ENCODE measurements at regions not wholly inside any gene's neighbourhood (a gene's known extent, or its start where the extent isn't known, plus 50 kb on each side); places are given as distances from the start of the nearest gene placed in this dataset.

- TF ChIP-seq CEBPB (IDR thresholded peaks at IDR 0.05) (no peak), EGR1 (IDR thresholded peaks at IDR 0.05) (no peak)
These were observed 805.8 kb downstream of the ADGRL2 start for GRCh38 chr1:82606546-82606945.

- no peak for TF ChIP-seq TEAD4 (IDR thresholded peaks at IDR 0.05)
- no peak for TF ChIP-seq TAF1 (IDR thresholded peaks at IDR 0.05; ENCODE audit: low read depth)
- no peak for TF ChIP-seq MAX (IDR thresholded peaks at IDR 0.05)
- TF ChIP-seq, protein P1, sequence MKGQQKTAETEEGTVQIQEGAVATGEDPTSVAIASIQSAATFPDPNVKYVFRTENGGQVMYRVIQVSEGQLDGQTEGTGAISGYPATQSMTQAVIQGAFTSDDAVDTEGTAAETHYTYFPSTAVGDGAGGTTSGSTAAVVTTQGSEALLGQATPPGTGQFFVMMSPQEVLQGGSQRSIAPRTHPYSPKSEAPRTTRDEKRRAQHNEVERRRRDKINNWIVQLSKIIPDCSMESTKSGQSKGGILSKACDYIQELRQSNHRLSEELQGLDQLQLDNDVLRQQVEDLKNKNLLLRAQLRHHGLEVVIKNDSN (IDR thresholded peaks at IDR 0.05): no peak
- TF ChIP-seq NFIC (IDR thresholded peaks at IDR 0.05): no peak
- TF ChIP-seq YY1 (IDR thresholded peaks at IDR 0.05; ENCODE audit: low read depth): no peak
- no peak for TF ChIP-seq RAD21 (IDR thresholded peaks at IDR 0.05; ENCODE audit: low read depth)
These were observed 803.8 kb downstream of the ADGRL2 start for GRCh38 chr1:82604524-82604923.

DNA sequence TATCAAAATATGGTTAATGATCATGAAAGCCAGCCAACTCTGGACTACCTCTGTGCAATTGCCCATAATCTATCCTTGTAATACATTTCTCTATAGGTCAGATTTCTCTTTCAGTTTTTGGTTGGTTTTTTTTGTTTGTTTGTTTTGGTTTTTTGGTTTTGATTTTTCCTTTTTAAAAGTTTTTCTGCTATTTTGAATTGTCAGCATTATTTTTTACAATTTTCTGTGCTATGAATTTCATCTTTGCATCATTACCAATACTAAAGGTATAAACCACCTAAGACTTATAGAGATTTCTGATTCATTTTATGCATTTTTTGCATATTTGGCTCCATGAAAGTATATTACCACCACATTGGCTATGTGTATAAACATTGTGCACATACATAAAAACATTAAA is 799.6 kb downstream of the ADGRL2 start:
- TF ChIP-seq EP300 (IDR thresholded peaks at IDR 0.05; ENCODE audit: borderline replicate concordance): no peak
- TF ChIP-seq REST (IDR thresholded peaks at IDR 0.05; ENCODE audit: low read depth): no peak
- TF ChIP-seq CREB1 (IDR thresholded peaks at IDR 0.05; ENCODE audit: low read depth): no peak
- TF ChIP-seq ZBTB7A (IDR thresholded peaks at IDR 0.05; ENCODE audit: low read depth): no peak
- TF ChIP-seq TEAD4 (IDR thresholded peaks at IDR 0.05): no peak
- no peak for TF ChIP-seq TCF12 (IDR thresholded peaks at IDR 0.05; ENCODE audit: low read depth)

DNA sequence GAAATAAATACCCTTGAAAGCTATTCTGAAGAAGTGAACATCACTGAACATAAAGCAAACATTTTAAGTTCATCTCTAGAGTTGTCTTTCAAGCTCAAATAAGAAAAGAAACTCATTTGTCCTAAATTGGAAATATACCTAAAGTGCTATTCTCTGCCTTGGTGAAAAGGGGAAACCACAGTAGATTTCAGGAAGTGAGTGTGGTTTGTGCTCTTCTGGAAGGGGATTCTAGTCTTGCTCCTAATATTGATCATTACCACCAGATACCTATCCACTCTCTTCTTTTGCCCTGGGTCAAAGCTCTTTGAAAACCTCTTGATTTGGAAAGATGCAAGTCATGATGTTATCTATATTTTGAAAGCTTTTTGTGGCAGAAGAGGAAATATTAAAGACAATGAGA is 798.1 kb downstream of the ADGRL2 start:
- no peak for TF ChIP-seq MAX (IDR thresholded peaks at IDR 0.05)
- no peak for TF ChIP-seq CEBPB (IDR thresholded peaks at IDR 0.05)
- TF ChIP-seq FOXM1 (IDR thresholded peaks at IDR 0.05; ENCODE audit: borderline replicate concordance, low read depth): no peak
- no peak for TF ChIP-seq EGR1 (IDR thresholded peaks at IDR 0.05)
- TF ChIP-seq TCF12 (IDR thresholded peaks at IDR 0.05; ENCODE audit: low read depth): no peak
- TF ChIP-seq TAF1 (IDR thresholded peaks at IDR 0.05; ENCODE audit: low read depth): no peak

GRCh38 chr1:82598337-82598736 is 797.6 kb downstream of the ADGRL2 start:
- TF ChIP-seq ZBTB7A (IDR thresholded peaks at IDR 0.05; ENCODE audit: low read depth): no peak

DNA sequence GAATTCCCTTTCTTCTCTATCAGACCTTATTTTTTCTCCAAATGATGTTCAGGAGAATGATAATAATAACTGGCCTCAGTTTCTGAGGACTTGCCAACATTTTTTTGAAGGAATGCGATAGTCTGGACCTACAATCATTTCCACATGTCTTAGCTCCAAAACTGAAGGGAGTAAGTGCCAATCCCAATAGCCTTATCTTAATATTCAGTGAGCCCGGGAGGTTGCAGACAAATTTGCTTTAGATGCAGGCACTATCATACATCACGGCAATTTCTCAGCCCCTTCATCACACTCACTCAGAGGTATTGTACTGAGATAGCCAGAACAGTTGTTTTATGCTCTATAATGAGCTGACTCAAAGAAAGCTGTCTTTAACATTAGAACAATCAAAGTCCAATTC is 796.9 kb downstream of the ADGRL2 start:
- TF ChIP-seq YY1 (IDR thresholded peaks at IDR 0.05; ENCODE audit: low read depth) (no peak), CREB1 (IDR thresholded peaks at IDR 0.05; ENCODE audit: low read depth) (no peak), FOXM1 (IDR thresholded peaks at IDR 0.05; ENCODE audit: borderline replicate concordance, low read depth) (no peak), RAD21 (IDR thresholded peaks at IDR 0.05; ENCODE audit: low read depth) (no peak), NFIC (IDR thresholded peaks at IDR 0.05) (no peak), EP300 (IDR thresholded peaks at IDR 0.05; ENCODE audit: borderline replicate concordance) (no peak), TEAD4 (IDR thresholded peaks at IDR 0.05) (no peak), ZBTB7A (IDR thresholded peaks at IDR 0.05; ENCODE audit: low read depth) (no peak), EGR1 (IDR thresholded peaks at IDR 0.05) (no peak), TAF1 (IDR thresholded peaks at IDR 0.05; ENCODE audit: low read depth) (no peak), CEBPB (IDR thresholded peaks at IDR 0.05) (no peak), MAX (IDR thresholded peaks at IDR 0.05) (no peak), REST (IDR thresholded peaks at IDR 0.05; ENCODE audit: low read depth) (no peak), TCF12 (IDR thresholded peaks at IDR 0.05; ENCODE audit: low read depth) (no peak)
- TF ChIP-seq, protein P1 (IDR thresholded peaks at IDR 0.05): no peak

DNA sequence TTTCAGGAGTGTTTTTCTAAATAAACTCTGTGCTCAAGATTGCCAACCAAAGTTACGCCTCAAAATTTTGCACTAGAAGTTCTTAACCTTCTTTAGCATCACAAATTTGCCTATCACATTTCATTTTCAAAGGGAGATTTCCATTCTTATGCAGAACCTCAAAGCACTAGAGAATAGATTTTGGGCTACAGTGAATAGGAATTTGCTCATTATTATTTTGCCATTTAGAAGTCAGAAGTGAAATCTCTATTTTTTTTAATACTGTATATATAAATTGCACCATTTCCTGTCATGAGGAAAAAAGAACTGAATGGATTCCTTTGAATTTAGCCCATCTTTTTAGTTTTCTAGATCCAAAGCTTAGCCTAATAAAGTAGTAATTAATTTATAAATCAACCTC is 796.4 kb downstream of the ADGRL2 start:
- TF ChIP-seq RAD21 (IDR thresholded peaks at IDR 0.05; ENCODE audit: low read depth) (no peak), TCF12 (IDR thresholded peaks at IDR 0.05; ENCODE audit: low read depth) (no peak), TAF1 (IDR thresholded peaks at IDR 0.05; ENCODE audit: low read depth) (no peak), EGR1 (IDR thresholded peaks at IDR 0.05) (no peak), ZBTB7A (IDR thresholded peaks at IDR 0.05; ENCODE audit: low read depth) (no peak), FOXM1 (IDR thresholded peaks at IDR 0.05; ENCODE audit: borderline replicate concordance, low read depth) (no peak), EP300 (IDR thresholded peaks at IDR 0.05; ENCODE audit: borderline replicate concordance) (no peak), REST (IDR thresholded peaks at IDR 0.05; ENCODE audit: low read depth) (no peak), CEBPB (IDR thresholded peaks at IDR 0.05) (no peak), CREB1 (IDR thresholded peaks at IDR 0.05; ENCODE audit: low read depth) (no peak), NFIC (IDR thresholded peaks at IDR 0.05) (no peak), YY1 (IDR thresholded peaks at IDR 0.05; ENCODE audit: low read depth) (no peak)

Data from Ishikawa (cell line).